Stomach smooth muscle (tissue), 2 donors: ENCODE measurements at regions not wholly inside any gene's neighbourhood (a gene's known extent, or its start where the extent isn't known, plus 50 kb on each side); places are given as distances from the start of the nearest gene placed in this dataset.

ENCODE experiments used
- H3K27ac ChIP-seq: one replicate; pipeline ENCODE4 v1.7.0; 2013; ENCODE audit warnings: mild to moderate bottlenecking, low read length, inconsistent platforms
- H3K27me3 ChIP-seq, 2 donors: one replicate each; pipeline ENCODE4 v1.7.0; 2013; ENCODE audit warnings: low read length in 2 of 2; ENCODE audit not compliant: insufficient read depth in 2 of 2, control insufficient read depth in 1 of 2
- H3K36me3 ChIP-seq, 2 donors: one replicate each; pipeline ENCODE4 v1.7.0; 2013; ENCODE audit warnings: low read length in 2 of 2; ENCODE audit not compliant: control insufficient read depth in 2 of 2, insufficient read depth in 2 of 2
- H3K4me1 ChIP-seq: one replicate; pipeline ENCODE4 v1.7.0; 2013; ENCODE audit warnings: low read length; ENCODE audit not compliant: control insufficient read depth, insufficient read depth
- H3K4me3 ChIP-seq, 2 donors: one replicate each; pipeline ENCODE4 v1.7.0; 2013; ENCODE audit warnings: low read length in 2 of 2
- H3K9ac ChIP-seq, 2 donors: one replicate each; pipeline ENCODE4 v1.7.0; 2013; ENCODE audit warnings: low read length in 2 of 2, mild to moderate bottlenecking in 1 of 2
- H3K9me3 ChIP-seq, 2 donors: one replicate each; pipeline ENCODE4 v1.7.0; 2013; ENCODE audit warnings: low read length in 2 of 2; ENCODE audit not compliant: control insufficient read depth in 2 of 2
- donor health status: healthy.
- donor health status: Pancreatic carcinoma.

GRCh38 chr4:141457653-141458052, 178.7 kb upstream of the IL15 start:
- Histone ChIP-seq H3K9me3 (no peaks in the 10 kb centered on the region), H3K27me3 (no peaks in the 10 kb centered on the region), H3K36me3 (no peaks in the 10 kb centered on the region), H3K9ac (no peak overlapping the region), H3K27ac (no peak overlapping the region), H3K4me1 (no peaks in the 10 kb centered on the region), H3K4me3 (no peak overlapping the region)

GRCh38 chr4:141458501-141458900, 177.9 kb upstream of the IL15 start:
- Histone ChIP-seq H3K4me3 (no peak overlapping the region), H3K4me1 (no peaks in the 10 kb centered on the region), H3K36me3 (no peaks in the 10 kb centered on the region), H3K27me3 (no peaks in the 10 kb centered on the region), H3K9ac (no peak overlapping the region), H3K27ac (no peak overlapping the region), H3K9me3 (no peaks in the 10 kb centered on the region)

- no peaks in the 10 kb centered on the region for H3K27me3 ChIP-seq
- no peak overlapping the region for H3K4me3 ChIP-seq
- no peak overlapping the region for H3K27ac ChIP-seq
- H3K9ac ChIP-seq, result no peak overlapping the region
- H3K4me1 ChIP-seq, result no peaks in the 10 kb centered on the region
- H3K9me3 ChIP-seq, result no peaks in the 10 kb centered on the region
- no peaks in the 10 kb centered on the region for H3K36me3 ChIP-seq
Measured at GRCh38 chr4:141459020-141459419, 177.4 kb upstream of the IL15 start.

- no peaks in the 10 kb centered on the region for H3K4me1 ChIP-seq
- H3K36me3 ChIP-seq, result no peaks in the 10 kb centered on the region
- no peak overlapping the region for H3K4me3 ChIP-seq
- no peaks in the 10 kb centered on the region for H3K9me3 ChIP-seq
- no peaks in the 10 kb centered on the region for H3K27me3 ChIP-seq
- H3K9ac ChIP-seq, result no peak overlapping the region
- H3K27ac ChIP-seq, result no peak overlapping the region
Measured at GRCh38 chr4:141462361-141462760, 174.0 kb upstream of the IL15 start.

- Histone ChIP-seq H3K27me3 (no peaks in the 10 kb centered on the region), H3K9ac (no peak overlapping the region), H3K9me3 (no peaks in the 10 kb centered on the region), H3K4me3 (no peak overlapping the region), H3K36me3 (no peaks in the 10 kb centered on the region), H3K27ac (no peak overlapping the region), H3K4me1 (no peaks in the 10 kb centered on the region)
Measured at GRCh38 chr4:141463678-141464077, 172.7 kb upstream of the IL15 start.

GRCh38 chr4:141464366-141464765, 172.0 kb upstream of the IL15 start:
- Histone ChIP-seq H3K4me3 (no peak overlapping the region), H3K9ac (no peak overlapping the region), H3K27ac (no peak overlapping the region)

GRCh38 chr4:141465171-141465570, 171.2 kb upstream of the IL15 start:
- Histone ChIP-seq H3K27me3 (no peaks in the 10 kb centered on the region), H3K9ac (no peak overlapping the region), H3K4me1 (no peaks in the 10 kb centered on the region), H3K9me3 (no peaks in the 10 kb centered on the region), H3K4me3 (no peak overlapping the region), H3K27ac (no peak overlapping the region), H3K36me3 (no peaks in the 10 kb centered on the region)

More at GRCh38 chr4:141464366-141464765, 172.0 kb upstream of the IL15 start:
- H3K9me3 ChIP-seq, result no peaks in the 10 kb centered on the region
- H3K27me3 ChIP-seq, result no peaks in the 10 kb centered on the region
- H3K36me3 ChIP-seq, result no peaks in the 10 kb centered on the region
- H3K4me1 ChIP-seq, result no peaks in the 10 kb centered on the region

- Histone ChIP-seq H3K4me3 (no peak overlapping the region), H3K9ac (no peak overlapping the region), H3K9me3 (no peaks in the 10 kb centered on the region), H3K27me3 (no peaks in the 10 kb centered on the region), H3K36me3 (no peaks in the 10 kb centered on the region), H3K27ac (no peak overlapping the region), H3K4me1 (no peaks in the 10 kb centered on the region)
Measured at GRCh38 chr4:141467225-141467624, 169.2 kb upstream of the IL15 start.

GRCh38 chr4:141469392-141469791, 167.0 kb upstream of the IL15 start:
- Histone ChIP-seq H3K27me3 (no peaks in the 10 kb centered on the region), H3K36me3 (no peaks in the 10 kb centered on the region), H3K4me1 (no peaks in the 10 kb centered on the region)

GRCh38 chr4:141473026-141473540, 163.3 kb upstream of the IL15 start:
- H3K9ac ChIP-seq, result no peak overlapping the region
- H3K27ac ChIP-seq, result no peak overlapping the region

More at GRCh38 chr4:141469392-141469791, 167.0 kb upstream of the IL15 start:
- H3K9ac ChIP-seq, result no peak overlapping the region
- H3K9me3 ChIP-seq, result no peaks in the 10 kb centered on the region
- H3K4me3 ChIP-seq, result no peak overlapping the region
- no peak overlapping the region for H3K27ac ChIP-seq

GRCh38 chr4:141473952-141474351, 162.4 kb upstream of the IL15 start:
- no peaks in the 10 kb centered on the region for H3K4me1 ChIP-seq
- no peaks in the 10 kb centered on the region for H3K9me3 ChIP-seq
- H3K36me3 ChIP-seq, result no peaks in the 10 kb centered on the region
- H3K27me3 ChIP-seq, result no peaks in the 10 kb centered on the region
- H3K9ac ChIP-seq, result no peak overlapping the region
- no peak overlapping the region for H3K4me3 ChIP-seq
- no peak overlapping the region for H3K27ac ChIP-seq

More at GRCh38 chr4:141473026-141473540, 163.3 kb upstream of the IL15 start:
- Histone ChIP-seq H3K4me3 (no peak overlapping the region), H3K9me3 (no peaks in the 10 kb centered on the region), H3K27me3 (no peaks in the 10 kb centered on the region), H3K36me3 (no peaks in the 10 kb centered on the region), H3K4me1 (no peaks in the 10 kb centered on the region)
